Activated T-cell treated with anti-CD3 and anti-CD28 coated beads, Interleukin-2, amount 50 U/mL, for 4 hours (primary cell): ENCODE measurements at regions not wholly inside any gene's neighbourhood (a gene's known extent, or its start where the extent isn't known, plus 50 kb on each side); places are given as distances from the start of the nearest gene placed in this dataset.

Experiments used
- ATAC-seq, 2 donors: fragments of 200-7000 bp; cut with Tn5 transposase; one replicate each; pipeline ENCODE4 v1.10.0; 2021
- DNase-seq: peaks from one replicate; pipeline ENCODE4 v3.0.0-alpha.2; 2020
- H3K27me3 Mint-ChIP-seq: one replicate; pipeline ENCODE4 v1.8.0; 2021; ENCODE audit warnings: low read depth, mixed read lengths
- H3K36me3 Mint-ChIP-seq: one replicate; pipeline ENCODE4 v1.8.0; 2022; ENCODE audit warnings: mixed read lengths; ENCODE audit not compliant: insufficient read depth
- H3K4me1 Mint-ChIP-seq: one replicate; pipeline ENCODE4 v1.8.0; 2021; ENCODE audit warnings: low read depth, mixed read lengths
- H3K4me3 Mint-ChIP-seq: one replicate; pipeline ENCODE4 v1.8.0; 2021; ENCODE audit warnings: mild to moderate bottlenecking, moderate library complexity, mixed read lengths
- H3K9me3 Mint-ChIP-seq: one replicate; pipeline ENCODE4 v1.8.0; 2021; ENCODE audit warnings: mixed read lengths

DNA sequence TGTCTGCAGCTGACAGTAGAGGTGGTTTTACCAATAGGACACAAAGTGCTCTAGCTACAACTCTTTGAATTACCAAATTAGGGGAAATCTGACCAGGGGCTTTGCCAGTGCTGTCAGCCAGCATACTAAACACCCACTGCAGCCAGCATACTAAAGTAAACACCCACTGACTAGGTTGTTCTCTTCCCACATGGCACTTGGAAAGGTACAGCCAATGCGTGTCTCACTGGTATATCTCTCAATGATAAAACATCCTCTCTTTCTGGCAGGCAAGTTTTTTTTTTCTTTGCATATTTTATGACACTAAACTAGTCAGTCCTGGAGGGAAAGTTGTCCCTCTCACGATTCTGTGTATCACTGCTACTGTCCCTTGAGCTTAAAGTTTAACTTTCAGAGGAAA lies 216.1 kb downstream of the TLE1 start:
- DNase-seq = no peak
- no peak for ATAC-seq
- Mint-ChIP-seq H3K36me3 (no peaks in the 10 kb centered on the region), H3K4me1 (no peaks in the 10 kb centered on the region), H3K4me3 (no peak overlapping the region), H3K27me3 (no peaks in the 10 kb centered on the region), H3K9me3 (no peaks in the 10 kb centered on the region)

GRCh38 chr9:81472701-81473100 lies 216.6 kb downstream of the TLE1 start:
- Mint-ChIP-seq H3K4me3 (no peak overlapping the region), H3K27me3 (no peaks in the 10 kb centered on the region), H3K4me1 (no peaks in the 10 kb centered on the region), H3K9me3 (no peaks in the 10 kb centered on the region), H3K36me3 (no peaks in the 10 kb centered on the region)
- DNase-seq = no peak
- ATAC-seq = no peak

DNA sequence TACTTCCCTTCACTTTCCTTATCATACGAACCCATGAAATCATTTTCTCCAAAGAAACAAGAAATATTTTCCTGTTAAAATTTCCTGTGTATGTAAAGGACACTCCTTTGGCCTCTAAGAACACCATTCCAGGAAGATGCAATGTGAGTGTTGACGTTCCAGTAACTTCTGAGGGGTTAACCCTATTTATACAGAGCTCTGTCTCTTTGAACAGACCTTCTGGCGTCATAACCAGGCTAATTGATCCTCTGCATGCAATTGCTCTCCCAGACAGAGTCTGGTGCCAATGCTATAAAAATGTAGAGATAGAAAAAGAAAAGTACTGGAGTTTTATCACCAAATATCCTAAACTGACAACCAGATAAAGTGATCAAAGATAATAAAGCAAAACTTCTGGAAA lies 218.5 kb downstream of the TLE1 start:
- no peaks in the 10 kb centered on the region for H3K36me3 Mint-ChIP-seq
- DNase-seq = no peak
- no peak for ATAC-seq
- no peaks in the 10 kb centered on the region for H3K4me1 Mint-ChIP-seq
- no peaks in the 10 kb centered on the region for H3K27me3 Mint-ChIP-seq
- H3K9me3 Mint-ChIP-seq = no peaks in the 10 kb centered on the region
- H3K4me3 Mint-ChIP-seq = no peak overlapping the region

DNA sequence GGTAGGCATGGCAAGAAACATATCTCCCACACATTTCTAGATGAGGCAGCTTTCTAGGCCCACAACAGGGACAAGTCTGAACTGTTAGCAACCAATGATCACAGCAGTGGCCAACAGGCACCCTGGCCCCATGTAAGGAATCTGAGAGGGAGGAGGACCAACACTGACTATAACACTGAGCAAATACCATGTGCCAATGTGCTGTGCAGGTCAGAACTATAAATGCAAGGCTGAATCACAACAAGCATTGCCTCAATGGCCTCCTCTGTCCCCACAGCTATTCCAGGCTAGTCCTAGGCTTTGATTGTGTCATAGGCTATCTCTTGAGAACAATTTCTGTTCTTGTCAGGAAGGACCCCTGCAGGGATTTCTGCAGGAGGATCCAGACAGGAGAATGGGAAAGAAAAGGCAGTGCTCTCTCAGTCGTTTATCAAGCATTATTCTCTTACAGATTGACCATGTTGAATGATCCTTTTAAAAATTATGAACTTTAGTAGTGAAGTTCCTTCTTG lies 221.2 kb downstream of the TLE1 start:
- Mint-ChIP-seq H3K9me3 (peaks cover 3% of the 10 kb centered on the region), H3K27me3 (no peaks in the 10 kb centered on the region), H3K4me3 (no peak overlapping the region), H3K4me1 (no peaks in the 10 kb centered on the region), H3K36me3 (no peaks in the 10 kb centered on the region)
- DNase-seq = no peak
- no peak for ATAC-seq

DNA sequence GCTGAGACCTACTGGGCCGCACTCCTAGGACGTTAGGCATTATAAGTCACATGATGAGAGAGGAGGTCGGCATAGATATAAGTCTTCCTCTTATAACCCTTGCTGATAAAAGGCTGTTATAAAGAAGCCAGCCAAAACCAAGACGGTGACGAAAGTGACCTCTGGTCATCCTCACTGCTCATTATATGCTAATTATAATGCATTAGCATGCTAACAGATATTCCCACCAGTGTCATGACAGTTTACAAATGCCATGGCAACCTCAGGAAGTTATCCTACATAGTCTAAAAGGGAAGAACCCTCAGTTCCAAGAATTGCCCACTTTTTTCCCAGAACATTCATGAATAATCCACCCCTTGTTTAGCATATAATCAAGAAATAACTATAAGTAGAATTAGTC lies 222.4 kb downstream of the TLE1 start:
- peaks cover 3% of the 10 kb centered on the region for H3K9me3 Mint-ChIP-seq
- DNase-seq (no peak), ATAC-seq (no peak)
- H3K4me3 Mint-ChIP-seq = no peak overlapping the region
- H3K27me3 Mint-ChIP-seq = no peaks in the 10 kb centered on the region
- H3K4me1 Mint-ChIP-seq = no peaks in the 10 kb centered on the region
- H3K36me3 Mint-ChIP-seq = no peaks in the 10 kb centered on the region

- DNase-seq (no peak), ATAC-seq (no peak)
- Mint-ChIP-seq H3K9me3 (peaks cover 3% of the 10 kb centered on the region), H3K4me1 (no peaks in the 10 kb centered on the region), H3K36me3 (no peaks in the 10 kb centered on the region), H3K27me3 (no peaks in the 10 kb centered on the region), H3K4me3 (no peak overlapping the region)
Observed at GRCh38 chr9:81465468-81466011, 223.8 kb downstream of the TLE1 start.

GRCh38 chr9:81462801-81463200 lies 226.5 kb downstream of the TLE1 start:
- H3K36me3 Mint-ChIP-seq = no peaks in the 10 kb centered on the region
- H3K9me3 Mint-ChIP-seq = peaks cover 3% of the 10 kb centered on the region
- DNase-seq = no peak
- H3K4me3 Mint-ChIP-seq = no peak overlapping the region
- no peaks in the 10 kb centered on the region for H3K27me3 Mint-ChIP-seq
- H3K4me1 Mint-ChIP-seq = no peaks in the 10 kb centered on the region
- ATAC-seq = no peak

DNA sequence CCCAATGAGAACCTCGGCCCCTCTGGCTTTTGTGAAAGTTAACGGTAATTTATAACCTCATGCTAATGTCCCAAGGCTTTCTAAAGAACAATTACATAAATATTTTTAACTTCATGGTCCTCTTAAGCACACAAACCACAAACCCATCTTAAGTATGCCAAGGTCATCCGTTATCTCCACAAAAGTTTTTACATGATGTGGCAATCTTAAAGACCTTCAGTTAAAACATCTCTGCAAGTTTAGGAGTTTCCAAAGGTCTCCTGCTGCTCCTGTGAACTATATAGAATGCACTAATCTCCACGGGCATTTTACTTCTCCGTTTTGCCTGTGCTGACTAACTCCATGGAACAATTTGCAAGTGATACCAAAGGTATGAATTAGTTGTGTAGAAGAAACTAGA lies 228.2 kb downstream of the TLE1 start:
- H3K27me3 Mint-ChIP-seq = no peaks in the 10 kb centered on the region
- DNase-seq (no peak), ATAC-seq (no peak)
- peaks cover 3% of the 10 kb centered on the region for H3K9me3 Mint-ChIP-seq
- no peaks in the 10 kb centered on the region for H3K36me3 Mint-ChIP-seq
- H3K4me3 Mint-ChIP-seq = no peak overlapping the region
- H3K4me1 Mint-ChIP-seq = no peaks in the 10 kb centered on the region

GRCh38 chr9:81460693-81461092 lies 228.7 kb downstream of the TLE1 start:
- H3K27me3 Mint-ChIP-seq = no peaks in the 10 kb centered on the region
- no peak overlapping the region for H3K4me3 Mint-ChIP-seq
- no peak for ATAC-seq
- DNase-seq = no peak
- no peaks in the 10 kb centered on the region for H3K36me3 Mint-ChIP-seq
- peaks cover 3% of the 10 kb centered on the region for H3K9me3 Mint-ChIP-seq
- no peaks in the 10 kb centered on the region for H3K4me1 Mint-ChIP-seq

DNA sequence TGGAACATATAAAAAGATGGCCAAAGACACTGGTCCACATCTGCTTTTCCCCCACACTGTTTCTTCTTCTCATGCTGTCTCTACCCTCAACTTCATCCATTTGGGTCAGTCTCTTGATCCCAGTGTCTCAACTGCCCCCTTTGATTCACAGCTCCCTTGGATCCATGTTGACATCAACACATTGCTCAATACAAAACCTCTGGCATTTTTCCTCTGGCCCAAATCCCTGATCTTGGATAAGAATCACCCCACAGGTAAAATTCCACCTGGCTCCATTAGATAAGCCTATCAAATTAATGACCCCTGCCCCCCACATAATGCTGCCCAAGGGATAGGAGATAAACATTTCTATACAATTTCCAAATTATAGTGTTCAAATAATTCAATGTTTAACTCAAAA lies 229.8 kb downstream of the TLE1 start:
- H3K9me3 Mint-ChIP-seq = peaks cover 3% of the 10 kb centered on the region
- H3K27me3 Mint-ChIP-seq = no peaks in the 10 kb centered on the region
- no peaks in the 10 kb centered on the region for H3K4me1 Mint-ChIP-seq
- ATAC-seq (no peak), DNase-seq (no peak)
- no peak overlapping the region for H3K4me3 Mint-ChIP-seq
- no peaks in the 10 kb centered on the region for H3K36me3 Mint-ChIP-seq

GRCh38 chr9:81456431-81457006 lies 232.8 kb downstream of the TLE1 start:
- Mint-ChIP-seq H3K4me3 (no peak overlapping the region), H3K4me1 (no peaks in the 10 kb centered on the region), H3K36me3 (no peaks in the 10 kb centered on the region), H3K9me3 (peaks cover 6% of the 10 kb centered on the region), H3K27me3 (no peaks in the 10 kb centered on the region)
- DNase-seq (no peak), ATAC-seq (no peak)

GRCh38 chr9:81455462-81456219 lies 233.7 kb downstream of the TLE1 start:
- ATAC-seq = no peak
- H3K9me3 Mint-ChIP-seq = peaks cover 6% of the 10 kb centered on the region
- DNase-seq = no peak
- no peaks in the 10 kb centered on the region for H3K4me1 Mint-ChIP-seq
- H3K36me3 Mint-ChIP-seq = no peaks in the 10 kb centered on the region
- H3K27me3 Mint-ChIP-seq = no peaks in the 10 kb centered on the region
- no peak overlapping the region for H3K4me3 Mint-ChIP-seq

DNA sequence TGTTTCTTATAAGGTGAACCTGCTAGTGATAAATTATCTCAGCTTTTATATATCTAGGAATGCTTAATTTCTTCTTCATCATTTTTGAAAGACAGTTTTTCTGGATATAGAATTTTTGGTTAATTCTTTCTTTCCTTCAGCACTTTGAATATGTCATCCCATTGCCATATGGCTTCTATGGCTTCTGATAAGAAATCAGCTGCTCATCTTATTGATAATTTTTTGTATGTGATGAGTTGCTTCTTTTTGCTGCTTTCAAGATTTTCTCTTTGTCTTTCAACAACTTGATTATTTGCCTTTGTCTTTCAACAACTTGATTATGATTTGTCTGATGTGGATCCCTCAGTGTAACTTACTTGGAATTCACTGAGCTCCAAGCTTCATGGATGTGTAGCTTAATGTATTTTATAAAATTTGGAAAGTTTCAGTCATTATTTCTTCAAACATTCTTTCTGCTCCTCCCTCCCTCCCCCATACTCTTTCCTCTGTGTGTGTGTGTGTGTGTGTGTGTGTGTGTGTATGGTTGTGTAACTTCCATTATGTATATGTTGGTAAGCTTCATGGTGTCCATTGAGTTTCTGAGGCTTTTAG lies 243.9 kb downstream of the TLE1 start:
- Mint-ChIP-seq H3K27me3 (no peaks in the 10 kb centered on the region), H3K4me3 (no peak overlapping the region), H3K9me3 (peaks cover 25% of the 10 kb centered on the region), H3K36me3 (no peaks in the 10 kb centered on the region), H3K4me1 (no peaks in the 10 kb centered on the region)
- ATAC-seq = no peak
- DNase-seq = no peak

- no peak overlapping the region for H3K4me3 Mint-ChIP-seq
- no peak for DNase-seq
- no peaks in the 10 kb centered on the region for H3K36me3 Mint-ChIP-seq
- H3K9me3 Mint-ChIP-seq = peaks cover 24% of the 10 kb centered on the region
- no peaks in the 10 kb centered on the region for H3K27me3 Mint-ChIP-seq
- H3K4me1 Mint-ChIP-seq = no peaks in the 10 kb centered on the region
- ATAC-seq = no peak
Observed at GRCh38 chr9:81431641-81432040, 257.7 kb downstream of the TLE1 start.

- no peak for ATAC-seq
- Mint-ChIP-seq H3K4me1 (no peaks in the 10 kb centered on the region), H3K9me3 (peaks cover 28% of the 10 kb centered on the region), H3K36me3 (no peaks in the 10 kb centered on the region), H3K27me3 (no peaks in the 10 kb centered on the region), H3K4me3 (no peak overlapping the region)
- no peak for DNase-seq
Observed at GRCh38 chr9:81430727-81431126, 258.6 kb downstream of the TLE1 start.
